ENCODE measurements at regions not wholly inside any gene's neighbourhood (a gene's known extent, or its start where the extent isn't known, plus 50 kb on each side); places are given as distances from the start of the nearest gene placed in this dataset.

GRCh38 chr9:79798450-79798849 lies 226.7 kb downstream of the TLE4 start:
- no peaks in the 10 kb centered on the region for H3K27me3 ChIP-seq
- peaks cover 0 to 5% of the 10 kb centered on the region in 2 donors for H3K4me1 ChIP-seq
- no peaks in the 10 kb centered on the region for H3K36me3 ChIP-seq
- intact Hi-C loops (cut with DNase I), result no loop called here
- H3K27ac ChIP-seq, result no peak overlapping the region
- ATAC-seq, result peak; percentile 65
- H3K4me3 ChIP-seq, result no peak overlapping the region
- no peaks in the 10 kb centered on the region for H3K9me3 ChIP-seq
- DNase-seq, result no peak
- no peak for TF ChIP-seq CTCF (IDR thresholded peaks at IDR 0.05)

- DNase-seq, result no peak
- no peak for ATAC-seq
- H3K4me3 ChIP-seq, result no peak overlapping the region
- H3K27ac ChIP-seq, result no peak overlapping the region
- intact Hi-C loops (cut with DNase I), result no loop called here
- no peaks in the 10 kb centered on the region for H3K27me3 ChIP-seq
- no peaks in the 10 kb centered on the region for H3K9me3 ChIP-seq
- no peak for TF ChIP-seq CTCF (IDR thresholded peaks at IDR 0.05)
- no peaks in the 10 kb centered on the region for H3K36me3 ChIP-seq
- peaks cover 0 to 5% of the 10 kb centered on the region in 2 donors for H3K4me1 ChIP-seq
Observed at GRCh38 chr9:79796411-79796810, 224.6 kb downstream of the TLE4 start.

DNA sequence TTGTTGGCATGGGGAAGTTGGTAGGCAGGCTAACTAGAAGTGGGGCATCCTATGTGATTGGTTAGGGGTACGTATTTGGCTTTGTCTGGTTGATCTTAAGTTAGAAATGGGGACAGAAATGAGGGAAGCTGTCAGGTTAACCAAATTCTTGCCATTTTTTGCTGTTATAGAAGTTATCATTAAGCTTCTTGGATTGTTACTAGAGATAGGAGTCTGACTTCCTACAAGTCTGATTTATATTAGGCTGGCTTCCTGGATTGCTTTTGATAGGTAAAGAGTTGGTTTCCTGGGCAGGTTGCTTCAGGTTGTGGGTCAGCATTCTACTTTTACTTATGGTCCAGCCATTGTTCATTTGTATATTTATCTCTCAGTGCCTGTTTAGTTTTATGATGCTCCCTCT lies 216.9 kb downstream of the TLE4 start:
- Histone ChIP-seq H3K4me1 (no peaks in the 10 kb centered on the region), H3K27ac (no peak overlapping the region), H3K27me3 (no peaks in the 10 kb centered on the region), H3K9me3 (no peaks in the 10 kb centered on the region), H3K4me3 (no peak overlapping the region), H3K36me3 (no peaks in the 10 kb centered on the region)
- ATAC-seq (no peak), DNase-seq (no peak)
- intact Hi-C loops (cut with DNase I), result no loop called here
- no peak for TF ChIP-seq CTCF (IDR thresholded peaks at IDR 0.05)

GRCh38 chr9:79781263-79781662 lies 209.5 kb downstream of the TLE4 start:
- intact Hi-C loops (cut with DNase I), result no loop called here

DNA sequence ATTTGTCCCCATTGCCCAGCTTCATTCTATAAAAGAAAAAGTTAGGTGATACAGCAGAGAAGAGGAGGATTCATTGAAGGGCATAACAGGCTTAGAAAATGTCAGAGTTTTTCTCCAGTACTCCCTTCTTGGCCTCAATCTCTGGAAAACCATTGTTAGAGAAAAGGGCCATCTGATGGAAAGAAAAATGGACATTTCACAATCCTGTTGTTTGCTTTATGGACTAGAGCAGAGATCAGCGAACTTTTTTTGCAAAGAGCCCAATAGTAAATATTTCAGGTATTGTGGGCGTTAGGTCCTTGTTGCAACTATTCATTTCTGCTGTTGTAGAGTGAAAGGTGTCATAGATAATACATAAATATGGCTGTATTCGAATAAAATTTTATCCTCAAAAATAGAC lies 208.8 kb downstream of the TLE4 start:
- Histone ChIP-seq H3K4me1 (no peaks in the 10 kb centered on the region), H3K4me3 (no peak overlapping the region), H3K27ac (no peak overlapping the region), H3K36me3 (no peaks in the 10 kb centered on the region), H3K9me3 (no peaks in the 10 kb centered on the region), H3K27me3 (no peaks in the 10 kb centered on the region)
- no peak for TF ChIP-seq CTCF (IDR thresholded peaks at IDR 0.05)
- intact Hi-C loops (cut with DNase I), result no loop called here
- no peak for ATAC-seq
- no peak for DNase-seq

More at GRCh38 chr9:79781263-79781662, 209.5 kb downstream of the TLE4 start:
- no peaks in the 10 kb centered on the region for H3K9me3 ChIP-seq
- DNase-seq (no peak), ATAC-seq (no peak)
- no peaks in the 10 kb centered on the region for H3K36me3 ChIP-seq
- no peaks in the 10 kb centered on the region for H3K27me3 ChIP-seq
- H3K4me1 ChIP-seq, result no peaks in the 10 kb centered on the region
- no peak overlapping the region for H3K4me3 ChIP-seq
- H3K27ac ChIP-seq, result no peak overlapping the region
- no peak for TF ChIP-seq CTCF (IDR thresholded peaks at IDR 0.05)

Data from left lung (tissue), 4 donors.